ENCODE measurements at regions not wholly inside any gene's neighbourhood (a gene's known extent, or its start where the extent isn't known, plus 50 kb on each side); places are given as distances from the start of the nearest gene placed in this dataset.
"Not testable (repeated sequence)": the region's sequence is repeated elsewhere in the genome, so short reads cannot be mapped to it uniquely, and the experiment has no call there.

- no peaks in the 10 kb centered on the region for H3K27me3 ChIP-seq (ENCODE audit: control insufficient read depth, insufficient read depth, low read length)
- H3K4me3 ChIP-seq (ENCODE audit: insufficient read depth, low read depth, low read length): no peak overlapping the region
- H3K36me3 ChIP-seq (replicated peaks; ENCODE audit: control insufficient read depth, insufficient read depth, low read length): no peaks in the 10 kb centered on the region
- DNase-seq: no peak
Observed at GRCh38 chr5:71924980-71925379, 182.3 kb upstream of the MAP1B start.

- no peak for DNase-seq
- Histone ChIP-seq H3K27me3 (ENCODE audit: control insufficient read depth, insufficient read depth, low read length) (no peaks in the 10 kb centered on the region), H3K36me3 (replicated peaks; ENCODE audit: control insufficient read depth, insufficient read depth, low read length) (no peaks in the 10 kb centered on the region), H3K4me3 (ENCODE audit: insufficient read depth, low read depth, low read length) (no peak overlapping the region)
Observed at GRCh38 chr5:71925608-71926091, 181.6 kb upstream of the MAP1B start.

GRCh38 chr5:71929003-71929402 is 178.3 kb upstream of the MAP1B start:
- Histone ChIP-seq H3K4me3 (ENCODE audit: insufficient read depth, low read depth, low read length) (no peak overlapping the region), H3K36me3 (replicated peaks; ENCODE audit: control insufficient read depth, insufficient read depth, low read length) (no peaks in the 10 kb centered on the region), H3K27me3 (ENCODE audit: control insufficient read depth, insufficient read depth, low read length) (no peaks in the 10 kb centered on the region)
- no peak for DNase-seq

- not testable (repeated sequence) for H3K4me3 ChIP-seq (ENCODE audit: insufficient read depth, low read depth, low read length)
Observed at GRCh38 chr5:71930554-71930953, 176.7 kb upstream of the MAP1B start.

GRCh38 chr5:71932131-71932654 is 175.1 kb upstream of the MAP1B start:
- H3K4me3 ChIP-seq (ENCODE audit: insufficient read depth, low read depth, low read length): no peak overlapping the region
- no peaks in the 10 kb centered on the region for H3K36me3 ChIP-seq (replicated peaks; ENCODE audit: control insufficient read depth, insufficient read depth, low read length)
- no peaks in the 10 kb centered on the region for H3K27me3 ChIP-seq (ENCODE audit: control insufficient read depth, insufficient read depth, low read length)
- no peak for DNase-seq

More at GRCh38 chr5:71930554-71930953, 176.7 kb upstream of the MAP1B start:
- not testable (repeated sequence) for H3K27me3 ChIP-seq (ENCODE audit: control insufficient read depth, insufficient read depth, low read length); DNase-seq; H3K36me3 ChIP-seq (replicated peaks; ENCODE audit: control insufficient read depth, insufficient read depth, low read length)

- peak; percentile 59 for DNase-seq
- no peaks in the 10 kb centered on the region for H3K27me3 ChIP-seq (ENCODE audit: control insufficient read depth, insufficient read depth, low read length)
- no peaks in the 10 kb centered on the region for H3K36me3 ChIP-seq (replicated peaks; ENCODE audit: control insufficient read depth, insufficient read depth, low read length)
- H3K4me3 ChIP-seq (ENCODE audit: insufficient read depth, low read depth, low read length): no peak overlapping the region
Observed at GRCh38 chr5:71932655-71933338, 174.5 kb upstream of the MAP1B start.

GRCh38 chr5:71934322-71934721 is 173.0 kb upstream of the MAP1B start:
- no peaks in the 10 kb centered on the region for H3K36me3 ChIP-seq (replicated peaks; ENCODE audit: control insufficient read depth, insufficient read depth, low read length)
- H3K4me3 ChIP-seq (ENCODE audit: insufficient read depth, low read depth, low read length): no peak overlapping the region
- DNase-seq: no peak
- no peaks in the 10 kb centered on the region for H3K27me3 ChIP-seq (ENCODE audit: control insufficient read depth, insufficient read depth, low read length)

GRCh38 chr5:71937921-71938698 is 169.2 kb upstream of the MAP1B start:
- no peaks in the 10 kb centered on the region for H3K36me3 ChIP-seq (replicated peaks; ENCODE audit: control insufficient read depth, insufficient read depth, low read length)
- H3K27me3 ChIP-seq (ENCODE audit: control insufficient read depth, insufficient read depth, low read length): no peaks in the 10 kb centered on the region
- no peak overlapping the region for H3K4me3 ChIP-seq (ENCODE audit: insufficient read depth, low read depth, low read length)
- peak; percentile 24 for DNase-seq

GRCh38 chr5:71938895-71939294 is 168.4 kb upstream of the MAP1B start:
- Histone ChIP-seq H3K27me3 (ENCODE audit: control insufficient read depth, insufficient read depth, low read length) (no peaks in the 10 kb centered on the region), H3K36me3 (replicated peaks; ENCODE audit: control insufficient read depth, insufficient read depth, low read length) (no peaks in the 10 kb centered on the region), H3K4me3 (ENCODE audit: insufficient read depth, low read depth, low read length) (no peak overlapping the region)
- DNase-seq: peak; percentile 20

GRCh38 chr5:71939452-71940230 is 167.6 kb upstream of the MAP1B start:
- Histone ChIP-seq H3K36me3 (replicated peaks; ENCODE audit: control insufficient read depth, insufficient read depth, low read length) (no peaks in the 10 kb centered on the region), H3K27me3 (ENCODE audit: control insufficient read depth, insufficient read depth, low read length) (no peaks in the 10 kb centered on the region)
- DNase-seq: no peak

GRCh38 chr5:71943874-71944273 is 163.4 kb upstream of the MAP1B start:
- DNase-seq: no peak
- H3K4me3 ChIP-seq (ENCODE audit: insufficient read depth, low read depth, low read length): no peak overlapping the region
- no peaks in the 10 kb centered on the region for H3K27me3 ChIP-seq (ENCODE audit: control insufficient read depth, insufficient read depth, low read length)
- no peaks in the 10 kb centered on the region for H3K36me3 ChIP-seq (replicated peaks; ENCODE audit: control insufficient read depth, insufficient read depth, low read length)

More at GRCh38 chr5:71939452-71940230, 167.6 kb upstream of the MAP1B start:
- H3K4me3 ChIP-seq (ENCODE audit: insufficient read depth, low read depth, low read length): no peak overlapping the region

GRCh38 chr5:71945436-71945835 is 161.8 kb upstream of the MAP1B start:
- no peak for DNase-seq
- Histone ChIP-seq H3K27me3 (ENCODE audit: control insufficient read depth, insufficient read depth, low read length) (no peaks in the 10 kb centered on the region), H3K36me3 (replicated peaks; ENCODE audit: control insufficient read depth, insufficient read depth, low read length) (no peaks in the 10 kb centered on the region), H3K4me3 (ENCODE audit: insufficient read depth, low read depth, low read length) (no peak overlapping the region)

- Histone ChIP-seq H3K4me3 (ENCODE audit: insufficient read depth, low read depth, low read length) (no peak overlapping the region), H3K36me3 (replicated peaks; ENCODE audit: control insufficient read depth, insufficient read depth, low read length) (no peaks in the 10 kb centered on the region), H3K27me3 (ENCODE audit: control insufficient read depth, insufficient read depth, low read length) (no peaks in the 10 kb centered on the region)
- no peak for DNase-seq
Observed at GRCh38 chr5:71946343-71947030, 160.8 kb upstream of the MAP1B start.

GRCh38 chr5:71948206-71948605 is 159.1 kb upstream of the MAP1B start:
- H3K4me3 ChIP-seq (ENCODE audit: insufficient read depth, low read depth, low read length): no peak overlapping the region
- H3K27me3 ChIP-seq (ENCODE audit: control insufficient read depth, insufficient read depth, low read length): no peaks in the 10 kb centered on the region
- H3K36me3 ChIP-seq (replicated peaks; ENCODE audit: control insufficient read depth, insufficient read depth, low read length): no peaks in the 10 kb centered on the region
- no peak for DNase-seq
